22Rv1 (cell line): ENCODE measurements at regions not wholly inside any gene's neighbourhood (a gene's known extent, or its start where the extent isn't known, plus 50 kb on each side); places are given as distances from the start of the nearest gene placed in this dataset.

ENCODE experiments used
- ZFX ChIP-seq: fragments of 450-650 bp; IDR thresholded peaks from 2 replicates; pipeline ENCODE4 v1.6.1; 2017; ENCODE audit warnings: antibody characterized with exemption, borderline replicate concordance
- TF ChIP-seq, protein P1 (sequence below): fragments of 450-650 bp; IDR thresholded peaks from 2 replicates; pipeline ENCODE4 v1.5.1; 2017; ENCODE audit warnings: mild to moderate bottlenecking

DNA sequence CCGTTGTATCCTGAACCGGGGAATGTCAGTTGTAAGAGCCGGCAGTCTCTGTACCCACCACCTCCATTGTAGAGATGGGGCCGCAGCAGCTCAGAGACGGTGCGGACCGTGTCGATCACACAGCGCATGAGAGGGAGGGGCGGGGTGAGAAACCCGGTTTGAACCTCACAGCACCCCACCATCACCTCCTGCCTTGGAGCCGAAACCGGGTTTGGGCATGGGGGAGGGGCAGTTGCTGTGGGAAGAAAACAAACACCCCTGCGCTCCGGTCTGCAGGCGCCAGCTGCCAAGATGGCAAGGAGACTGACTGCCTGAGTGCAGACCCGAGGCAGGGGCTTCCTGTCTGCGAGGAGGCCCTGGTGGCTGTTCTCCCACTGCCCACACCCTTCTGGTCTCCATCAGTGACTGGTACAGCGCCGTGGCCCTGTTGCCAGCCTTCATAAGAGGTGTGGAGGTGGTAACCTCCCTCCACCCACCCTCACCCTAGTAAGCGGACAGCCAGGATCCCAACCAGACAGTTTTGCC is 69.2 kb upstream of the SSBP3 start:
- TF ChIP-seq, protein P1, sequence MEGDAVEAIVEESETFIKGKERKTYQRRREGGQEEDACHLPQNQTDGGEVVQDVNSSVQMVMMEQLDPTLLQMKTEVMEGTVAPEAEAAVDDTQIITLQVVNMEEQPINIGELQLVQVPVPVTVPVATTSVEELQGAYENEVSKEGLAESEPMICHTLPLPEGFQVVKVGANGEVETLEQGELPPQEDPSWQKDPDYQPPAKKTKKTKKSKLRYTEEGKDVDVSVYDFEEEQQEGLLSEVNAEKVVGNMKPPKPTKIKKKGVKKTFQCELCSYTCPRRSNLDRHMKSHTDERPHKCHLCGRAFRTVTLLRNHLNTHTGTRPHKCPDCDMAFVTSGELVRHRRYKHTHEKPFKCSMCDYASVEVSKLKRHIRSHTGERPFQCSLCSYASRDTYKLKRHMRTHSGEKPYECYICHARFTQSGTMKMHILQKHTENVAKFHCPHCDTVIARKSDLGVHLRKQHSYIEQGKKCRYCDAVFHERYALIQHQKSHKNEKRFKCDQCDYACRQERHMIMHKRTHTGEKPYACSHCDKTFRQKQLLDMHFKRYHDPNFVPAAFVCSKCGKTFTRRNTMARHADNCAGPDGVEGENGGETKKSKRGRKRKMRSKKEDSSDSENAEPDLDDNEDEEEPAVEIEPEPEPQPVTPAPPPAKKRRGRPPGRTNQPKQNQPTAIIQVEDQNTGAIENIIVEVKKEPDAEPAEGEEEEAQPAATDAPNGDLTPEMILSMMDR = no peak
- TF ChIP-seq ZFX = no peak
